ENCODE measurements at regions not wholly inside any gene's neighbourhood (a gene's known extent, or its start where the extent isn't known, plus 50 kb on each side); places are given as distances from the start of the nearest gene placed in this dataset.

DNA sequence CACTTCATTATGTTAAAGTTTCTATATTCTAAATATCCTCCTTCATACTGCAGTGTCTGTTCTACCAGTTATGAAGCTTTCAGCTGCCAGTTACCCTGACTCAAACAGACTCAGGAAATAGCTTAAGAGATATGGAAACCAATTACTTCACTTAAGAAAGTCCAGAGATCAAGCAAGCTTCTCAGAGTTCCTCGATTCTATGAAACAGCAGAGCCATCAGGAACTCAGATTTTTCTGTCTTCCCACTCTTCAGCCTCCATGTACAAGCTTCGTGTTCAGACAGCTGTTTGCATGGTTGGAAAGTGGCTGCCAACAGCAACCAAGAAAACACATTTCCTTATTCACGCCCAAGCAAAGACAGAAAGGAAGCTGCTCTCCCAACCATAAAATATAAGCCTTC lies 216.1 kb downstream of the ACTL7B start:
- TF ChIP-seq POLR2A (IDR thresholded peaks at IDR 0.05), result no peak
- TF ChIP-seq CTCF (IDR thresholded peaks at IDR 0.05), result no peak

Measured in right lobe of liver (tissue), 4 donors.